Stimulated activated CD4-positive, alpha-beta T cell treated with anti-CD3 and anti-CD28 coated beads, Interleukin-1b, Interleukin-23, amount 100 ng/mL, for 4 hours (primary cell): ENCODE measurements at regions not wholly inside any gene's neighbourhood (a gene's known extent, or its start where the extent isn't known, plus 50 kb on each side); places are given as distances from the start of the nearest gene placed in this dataset.

Experiments used
- DNase-seq, 2 donors: peaks; one replicate each; pipeline ENCODE4 v3.0.0-alpha.2; 2020; ENCODE audit warnings: low read depth in 2 of 2

DNA sequence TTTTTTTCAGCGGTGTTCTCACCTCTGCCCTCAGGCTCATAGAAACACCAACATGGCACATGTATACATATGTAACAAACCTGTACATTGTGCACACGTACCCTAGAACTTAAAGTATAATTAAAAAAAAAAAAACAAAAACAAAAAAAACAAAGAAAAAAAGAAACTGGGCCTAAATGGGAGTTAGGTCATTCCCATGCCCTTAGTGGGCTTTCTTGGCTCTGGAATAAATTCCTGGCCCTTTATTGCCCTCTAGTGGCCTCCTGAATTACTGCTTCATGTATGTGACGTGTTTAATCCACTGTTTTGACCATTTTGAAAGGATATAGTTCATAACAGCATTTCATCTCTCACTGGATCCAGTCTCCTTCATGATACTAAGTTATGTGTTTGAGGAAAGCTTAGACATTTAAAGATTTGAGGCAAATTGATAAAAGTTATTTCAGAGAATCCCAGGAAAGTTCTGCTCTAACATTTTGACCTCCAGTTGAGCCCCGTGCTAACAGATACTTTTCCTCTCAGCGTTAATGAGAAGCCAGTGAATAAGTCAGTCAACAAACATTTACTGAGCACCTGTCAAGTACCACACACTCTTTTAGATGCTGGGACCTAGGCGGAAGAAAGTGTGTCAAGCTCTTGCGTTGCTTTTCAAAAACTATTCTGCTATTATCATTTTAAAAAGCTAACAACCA is 54.7 kb upstream of the SYPL1 start:
- DNase-seq: peak in 1 of 2 donors; percentile 24

DNA sequence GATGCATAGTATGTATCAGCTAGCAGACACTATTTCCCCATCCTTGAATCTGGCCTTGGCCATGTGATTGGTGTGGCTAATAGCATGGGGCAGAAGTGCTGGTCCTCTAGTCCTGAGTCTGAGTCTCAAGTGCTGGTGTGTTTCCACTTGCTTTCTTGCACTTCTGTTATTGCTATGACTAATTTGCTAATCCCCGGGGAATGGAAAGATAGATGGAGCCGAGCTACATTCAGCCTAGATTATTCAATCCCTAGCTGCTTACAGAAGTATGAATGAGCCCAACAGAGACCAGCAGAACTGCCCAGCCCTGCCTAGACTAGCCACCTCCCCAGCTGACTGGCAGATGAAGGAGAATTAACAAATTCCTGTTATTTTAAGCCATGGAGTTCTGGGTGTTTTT is 53.2 kb upstream of the SYPL1 start:
- DNase-seq: no peak

DNA sequence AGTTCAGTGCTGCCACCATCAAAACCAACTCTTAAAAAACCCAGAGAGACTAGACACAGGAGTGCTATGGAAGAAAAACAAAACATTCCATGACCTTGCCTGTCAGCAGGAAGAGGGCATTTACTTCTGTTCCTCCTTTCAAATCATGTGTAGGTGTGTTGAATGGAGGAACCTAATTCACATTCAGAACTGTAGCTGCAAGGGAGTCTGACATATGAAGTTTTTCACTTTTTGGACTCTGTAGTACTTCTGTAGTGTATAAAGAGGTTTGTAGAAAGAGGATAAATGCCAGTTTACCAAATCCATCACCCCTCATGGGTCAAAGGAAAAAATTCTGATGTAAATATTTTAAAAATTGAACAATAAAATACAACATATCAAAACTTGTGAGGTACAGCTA is 51.1 kb upstream of the SYPL1 start:
- DNase-seq: no peak
